PFSK-1 (cell line): ENCODE measurements at regions not wholly inside any gene's neighbourhood (a gene's known extent, or its start where the extent isn't known, plus 50 kb on each side); places are given as distances from the start of the nearest gene placed in this dataset.

Experiments
- POLR2AphosphoS5 ChIP-seq: IDR thresholded peaks from 2 replicates; pipeline ENCODE4 v1.6.1; 2012; ENCODE audit warnings: low read depth, mild to moderate bottlenecking, control low read depth, low read length, moderate library complexity
- TF ChIP-seq, protein P1 (sequence below), 2 experiments: IDR thresholded peaks; 2 replicates each; pipeline versions ENCODE4 v1.6.1 to v1.8.0; 2011 to 2012; ENCODE audit warnings: low read depth in 2 of 2, low read length in 2 of 2, control low read depth in 1 of 2, inconsistent platforms in 1 of 2, mild to moderate bottlenecking in 1 of 2, moderate library complexity in 1 of 2; ENCODE audit not compliant: insufficient read depth in 1 of 2

DNA sequence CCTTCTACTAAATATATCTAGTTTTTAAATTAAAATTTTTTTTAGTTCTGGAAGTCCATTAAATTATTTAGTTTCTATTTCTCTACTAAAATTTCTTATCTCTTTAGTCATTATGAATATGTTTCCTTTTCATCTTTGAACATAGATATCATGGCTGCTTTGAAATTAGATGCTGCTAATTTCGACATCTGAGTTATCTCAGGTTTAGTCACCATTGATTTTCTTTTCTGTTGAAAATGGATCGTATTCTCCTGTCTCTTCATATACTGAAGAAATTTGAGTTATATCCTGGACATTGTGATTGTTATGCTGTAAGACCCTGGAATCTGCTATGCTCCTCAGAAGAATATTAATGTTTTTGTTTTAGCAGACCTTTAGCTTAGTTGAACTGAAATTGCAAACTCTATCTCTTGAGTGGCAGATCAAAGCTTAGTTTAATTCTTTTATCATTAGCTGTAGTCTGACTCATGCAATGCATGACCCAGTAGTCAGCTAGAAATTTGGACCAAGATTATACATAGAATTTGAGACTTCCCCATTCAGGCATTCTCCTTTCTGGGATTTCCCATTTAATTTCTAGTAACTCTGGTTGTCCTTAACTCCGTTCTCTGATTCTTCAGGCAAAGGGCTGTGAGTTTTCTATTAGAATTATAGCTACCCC is 439.8 kb upstream of the IL12A start:
- no peak for TF ChIP-seq POLR2AphosphoS5
- TF ChIP-seq, protein P1, sequence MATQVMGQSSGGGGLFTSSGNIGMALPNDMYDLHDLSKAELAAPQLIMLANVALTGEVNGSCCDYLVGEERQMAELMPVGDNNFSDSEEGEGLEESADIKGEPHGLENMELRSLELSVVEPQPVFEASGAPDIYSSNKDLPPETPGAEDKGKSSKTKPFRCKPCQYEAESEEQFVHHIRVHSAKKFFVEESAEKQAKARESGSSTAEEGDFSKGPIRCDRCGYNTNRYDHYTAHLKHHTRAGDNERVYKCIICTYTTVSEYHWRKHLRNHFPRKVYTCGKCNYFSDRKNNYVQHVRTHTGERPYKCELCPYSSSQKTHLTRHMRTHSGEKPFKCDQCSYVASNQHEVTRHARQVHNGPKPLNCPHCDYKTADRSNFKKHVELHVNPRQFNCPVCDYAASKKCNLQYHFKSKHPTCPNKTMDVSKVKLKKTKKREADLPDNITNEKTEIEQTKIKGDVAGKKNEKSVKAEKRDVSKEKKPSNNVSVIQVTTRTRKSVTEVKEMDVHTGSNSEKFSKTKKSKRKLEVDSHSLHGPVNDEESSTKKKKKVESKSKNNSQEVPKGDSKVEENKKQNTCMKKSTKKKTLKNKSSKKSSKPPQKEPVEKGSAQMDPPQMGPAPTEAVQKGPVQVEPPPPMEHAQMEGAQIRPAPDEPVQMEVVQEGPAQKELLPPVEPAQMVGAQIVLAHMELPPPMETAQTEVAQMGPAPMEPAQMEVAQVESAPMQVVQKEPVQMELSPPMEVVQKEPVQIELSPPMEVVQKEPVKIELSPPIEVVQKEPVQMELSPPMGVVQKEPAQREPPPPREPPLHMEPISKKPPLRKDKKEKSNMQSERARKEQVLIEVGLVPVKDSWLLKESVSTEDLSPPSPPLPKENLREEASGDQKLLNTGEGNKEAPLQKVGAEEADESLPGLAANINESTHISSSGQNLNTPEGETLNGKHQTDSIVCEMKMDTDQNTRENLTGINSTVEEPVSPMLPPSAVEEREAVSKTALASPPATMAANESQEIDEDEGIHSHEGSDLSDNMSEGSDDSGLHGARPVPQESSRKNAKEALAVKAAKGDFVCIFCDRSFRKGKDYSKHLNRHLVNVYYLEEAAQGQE (IDR thresholded peaks at IDR 0.05; ENCODE audit: insufficient read depth in 1 of 2, low read depth in 2 of 2, low read length in 2 of 2) = no peak
